NOMO-1 treated with dmso at 0.1 percent for 144 hours (cell line): ENCODE measurements at regions not wholly inside any gene's neighbourhood (a gene's known extent, or its start where the extent isn't known, plus 50 kb on each side); places are given as distances from the start of the nearest gene placed in this dataset.

ENCODE experiments used
- DNase-seq: peaks from one replicate; lab custom pipeline; 2025; ENCODE audit not compliant: unreplicated experiment; lab: John Stamatoyannopoulos, UW

DNA sequence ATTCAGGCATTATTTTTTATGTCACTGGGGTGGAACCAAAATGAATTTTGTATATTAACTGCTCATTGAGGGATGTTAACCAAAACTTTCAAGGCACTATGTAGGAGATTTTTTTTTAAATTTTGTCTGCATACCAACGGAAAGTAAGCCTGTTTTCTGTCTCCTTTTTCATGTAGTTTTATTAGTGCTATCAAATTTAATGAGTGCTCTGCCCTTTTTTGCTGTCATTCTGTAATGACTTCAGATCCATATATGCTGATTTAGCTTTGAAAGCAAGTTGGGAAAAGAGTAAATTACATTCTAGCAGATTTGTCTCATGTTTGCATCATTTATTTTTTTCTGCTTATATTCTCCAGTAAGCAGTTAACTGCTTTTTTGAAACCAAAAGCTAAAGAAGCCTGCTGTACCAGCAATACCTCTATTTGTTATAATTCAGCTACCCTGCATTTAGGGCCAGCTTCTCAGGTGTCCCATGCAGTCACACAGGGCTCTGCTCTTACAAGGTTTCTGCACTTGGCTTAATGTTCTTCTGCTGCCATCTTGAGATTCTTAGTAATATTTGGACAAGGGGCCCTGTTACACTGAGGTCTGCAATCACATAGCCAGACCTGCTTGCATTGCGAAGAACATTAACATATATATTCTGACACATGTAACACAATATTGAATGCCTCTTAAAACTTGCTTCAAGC lies 429.0 kb downstream of the UTRN start:
- no peak for DNase-seq

DNA sequence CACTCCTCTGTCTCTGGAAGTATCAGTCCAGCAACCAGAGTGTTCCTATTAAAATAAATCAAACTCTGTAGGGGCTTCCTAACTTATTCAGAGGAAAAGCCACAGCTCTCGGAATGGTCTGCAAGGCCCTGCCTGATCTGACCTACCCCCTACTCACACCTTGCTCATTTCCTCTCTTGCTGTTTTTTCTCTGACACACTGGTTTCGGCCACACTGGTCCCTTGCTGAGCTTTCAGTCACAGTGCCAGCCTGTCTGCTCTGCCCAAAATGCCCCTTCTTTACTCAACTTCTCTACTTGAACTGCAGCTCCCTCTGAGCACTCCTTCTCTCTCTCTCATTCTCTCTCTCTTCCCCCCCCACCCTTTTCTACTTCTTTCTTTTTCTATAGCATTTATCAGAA lies 430.2 kb downstream of the UTRN start:
- no peak for DNase-seq

DNA sequence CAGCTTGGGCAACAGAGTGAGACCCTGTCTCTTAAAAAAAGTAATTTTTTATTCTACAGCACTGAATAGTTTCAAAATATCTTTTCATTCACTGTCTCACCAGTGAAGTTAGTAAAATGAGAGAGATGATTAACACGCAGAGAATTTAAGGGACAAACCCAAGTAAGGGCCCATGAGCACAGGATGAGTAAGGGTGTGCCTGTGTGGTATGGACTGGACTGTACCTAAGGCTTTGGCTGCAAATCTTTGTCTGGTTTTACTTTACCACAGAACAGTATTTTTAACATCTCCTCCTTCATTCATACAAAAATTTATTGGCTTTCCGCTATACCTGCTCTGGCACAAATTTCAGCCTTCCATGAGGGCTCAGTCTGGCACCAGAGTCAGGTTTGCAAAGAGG lies 433.3 kb downstream of the UTRN start:
- DNase-seq, result no peak

DNA sequence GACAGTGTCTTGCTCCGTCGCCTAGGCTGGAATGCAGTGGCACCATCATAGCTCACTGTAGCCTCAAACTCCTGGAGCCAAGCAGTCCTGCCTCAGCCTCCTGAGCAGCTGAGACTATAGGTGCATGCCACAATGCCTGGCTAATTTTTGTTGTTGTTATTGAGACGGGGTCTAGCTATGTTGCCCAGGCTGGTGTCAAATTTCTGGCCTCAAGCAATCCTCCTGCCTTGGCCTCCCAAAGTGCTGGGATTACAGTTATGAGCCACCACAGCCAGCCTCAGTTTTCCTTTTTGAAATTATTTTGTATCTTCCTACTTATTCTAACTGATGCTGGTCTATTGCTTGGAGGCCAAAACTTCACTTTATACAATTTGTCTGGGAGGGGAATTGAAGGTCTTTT lies 436.1 kb downstream of the UTRN start:
- no peak for DNase-seq

DNA sequence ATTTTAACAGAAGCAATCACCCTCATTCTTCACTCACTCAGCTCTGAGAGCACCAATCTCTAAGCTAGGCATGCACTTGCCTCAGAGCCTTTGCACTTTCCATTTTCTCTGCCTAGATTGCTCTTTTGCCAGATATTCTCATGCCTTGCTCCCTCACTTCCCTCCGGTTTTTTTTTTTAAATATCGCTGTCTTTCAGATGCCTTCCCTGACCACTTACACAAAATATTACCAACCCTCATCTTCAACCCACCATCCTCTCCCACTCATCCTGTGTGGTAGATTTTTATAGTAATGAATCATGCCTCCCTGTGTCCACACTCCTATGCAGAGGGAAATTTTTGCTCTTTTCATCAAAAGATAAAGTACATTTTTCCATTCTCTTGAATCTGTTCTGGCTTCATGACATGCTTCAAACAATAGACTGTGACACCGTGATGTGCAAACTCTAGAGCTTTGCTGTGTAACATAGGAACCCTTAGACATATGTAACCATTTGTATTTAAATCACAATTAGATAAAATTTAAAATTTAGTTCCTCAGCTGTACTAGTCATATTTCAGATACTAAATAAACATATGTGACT lies 437.1 kb downstream of the UTRN start:
- no peak for DNase-seq

DNA sequence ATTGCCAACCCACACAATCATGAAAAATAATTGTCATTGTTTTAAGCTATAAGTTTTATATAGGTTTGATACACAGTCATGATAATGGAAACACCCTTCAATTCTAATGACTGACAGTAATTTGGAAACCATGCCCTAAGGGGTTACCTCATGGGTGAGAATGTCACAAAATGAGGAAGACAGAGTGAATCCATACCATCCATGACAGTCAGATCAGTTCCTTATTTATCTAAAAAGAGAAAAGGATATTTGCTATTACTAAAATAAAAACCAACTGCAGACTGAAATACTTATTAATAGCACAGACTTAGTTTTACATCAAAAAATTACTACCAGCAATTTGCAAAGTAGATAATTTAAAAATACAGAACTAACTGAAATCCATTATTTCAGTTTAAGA lies 437.8 kb downstream of the UTRN start:
- DNase-seq, result no peak

DNA sequence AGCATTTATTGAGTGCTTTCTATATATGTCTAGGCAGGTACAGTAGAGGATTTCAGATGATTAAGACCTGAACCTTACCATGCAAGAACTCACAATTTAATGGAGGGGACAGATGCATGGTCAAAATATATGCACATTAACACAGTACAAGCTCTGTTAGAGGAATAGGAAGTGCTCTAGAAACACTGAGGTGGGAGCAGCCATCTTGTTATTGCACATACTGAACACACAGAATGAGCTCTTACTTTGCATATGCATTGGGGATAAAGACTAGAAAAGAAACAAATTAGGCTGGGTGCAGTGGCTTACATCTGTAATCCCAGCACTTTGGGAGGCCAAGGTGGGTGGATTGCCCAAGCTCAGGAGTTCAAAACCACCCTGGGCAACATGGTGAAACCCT lies 438.3 kb downstream of the UTRN start:
- DNase-seq, result no peak

DNA sequence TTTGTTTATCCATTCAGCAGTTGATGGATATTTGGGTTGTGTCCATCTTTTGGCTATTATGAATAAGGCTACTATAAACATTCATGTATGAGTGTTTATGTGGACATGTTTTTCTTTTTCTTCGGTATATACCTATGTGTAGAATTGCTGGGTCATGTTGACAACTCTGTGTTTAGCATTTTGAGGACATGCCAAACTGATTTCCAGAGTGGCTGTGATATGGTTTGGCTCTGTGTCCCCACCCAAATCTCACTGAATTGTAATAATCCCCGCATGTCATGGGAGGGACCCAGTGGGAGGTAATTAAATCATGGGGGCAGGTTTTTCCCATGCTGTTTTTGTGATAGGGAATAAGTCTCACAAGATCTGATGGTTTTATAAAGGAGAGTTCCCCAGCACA lies 439.7 kb downstream of the UTRN start:
- no peak for DNase-seq

DNA sequence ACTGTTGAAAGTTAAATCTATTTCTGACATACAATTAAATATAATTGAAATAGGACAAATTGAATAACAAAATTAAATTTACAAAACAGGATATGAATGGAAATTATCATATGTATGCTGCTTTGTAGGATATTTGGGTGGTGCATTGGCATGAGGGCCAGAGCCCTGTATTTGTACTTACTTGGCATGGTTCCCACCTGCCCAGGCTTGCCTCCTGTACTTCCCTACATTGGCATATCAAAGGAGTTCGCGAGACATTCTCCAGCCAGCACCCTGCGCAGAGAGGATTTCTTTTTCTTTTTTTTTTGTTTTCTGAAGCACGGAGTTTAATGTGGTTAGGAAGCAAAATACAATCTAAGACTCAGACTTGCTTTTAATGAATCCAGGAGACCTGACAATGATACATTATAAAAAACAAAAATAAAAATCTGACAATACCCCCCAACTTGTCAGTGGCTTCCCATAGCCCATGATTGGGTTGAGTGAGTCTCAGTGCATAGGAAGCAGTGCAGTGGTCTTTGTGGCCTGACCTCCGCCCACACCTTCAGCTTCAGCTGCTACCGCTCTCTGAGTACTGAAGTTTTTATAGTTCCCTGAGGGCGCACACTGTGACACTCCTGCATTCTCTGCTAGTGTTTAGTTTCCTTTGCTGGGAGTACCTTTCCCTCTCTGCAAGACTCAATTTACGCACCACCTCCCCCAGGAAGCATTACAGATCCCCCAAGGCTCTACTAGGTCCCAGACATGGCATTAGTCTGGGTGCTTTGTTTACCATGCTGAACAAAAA lies 440.8 kb downstream of the UTRN start:
- DNase-seq, result no peak

DNA sequence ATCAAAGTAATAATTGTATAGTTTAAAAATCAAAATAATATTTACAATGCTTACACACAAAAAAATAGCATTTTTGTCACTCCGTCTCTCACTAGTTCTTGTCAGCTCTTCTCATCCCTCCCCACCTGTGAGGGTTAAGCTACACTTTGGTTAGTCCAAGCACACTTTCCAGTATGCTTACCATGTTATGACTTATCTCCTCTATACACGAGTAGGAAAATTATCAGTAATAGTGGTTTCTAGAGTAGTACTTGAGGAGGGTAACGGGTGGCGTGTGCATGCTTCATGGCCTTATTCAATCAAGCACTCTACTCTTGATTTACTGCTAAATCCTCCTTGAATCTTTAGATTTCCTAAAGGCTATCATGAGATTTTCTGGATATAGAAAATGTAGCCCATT lies 443.7 kb downstream of the UTRN start:
- no peak for DNase-seq

DNA sequence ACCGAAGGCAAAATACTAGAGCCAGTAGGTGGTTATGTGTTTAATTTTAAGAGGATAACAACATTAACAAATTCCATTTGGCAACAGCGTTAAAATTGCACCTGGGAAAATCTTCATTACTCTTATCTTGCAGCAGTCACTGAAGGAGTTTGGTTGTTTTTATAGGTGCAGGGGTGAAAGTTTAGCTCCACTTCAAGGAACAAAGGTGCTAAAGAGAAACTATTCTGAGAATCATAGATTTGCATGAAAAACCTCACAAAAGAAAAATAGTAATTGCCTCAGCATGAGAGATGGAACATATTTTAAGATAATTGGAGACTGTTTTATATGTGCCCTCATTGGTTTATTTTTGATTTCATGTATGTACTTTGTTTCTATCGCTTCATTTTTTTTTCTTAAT lies 444.4 kb downstream of the UTRN start:
- DNase-seq, result no peak

DNA sequence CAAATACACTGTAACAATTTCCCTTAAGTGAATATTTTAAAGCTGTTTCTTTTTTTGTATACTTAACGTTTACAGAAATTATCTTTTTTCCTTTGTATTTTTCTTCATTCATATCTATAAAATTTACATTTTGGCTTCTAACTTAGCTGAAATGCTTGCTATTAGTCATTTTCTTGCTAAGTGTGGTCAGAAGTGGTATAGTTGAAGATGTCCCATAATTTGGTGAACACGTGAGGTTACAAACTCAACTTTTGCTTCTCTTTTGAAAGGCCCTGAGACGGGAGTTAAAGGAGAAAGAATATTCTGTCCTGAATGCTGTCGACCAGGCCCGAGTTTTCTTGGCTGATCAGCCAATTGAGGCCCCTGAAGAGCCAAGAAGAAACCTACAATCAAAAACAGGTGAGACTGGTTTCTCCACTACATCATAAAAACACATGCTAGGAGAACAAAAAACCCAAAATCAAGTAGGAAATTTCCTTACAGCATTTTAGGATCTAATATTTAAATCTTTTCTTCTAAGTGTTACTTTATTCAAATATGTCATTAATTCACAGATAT lies 445.0 kb downstream of the UTRN start:
- DNase-seq, result no peak

DNA sequence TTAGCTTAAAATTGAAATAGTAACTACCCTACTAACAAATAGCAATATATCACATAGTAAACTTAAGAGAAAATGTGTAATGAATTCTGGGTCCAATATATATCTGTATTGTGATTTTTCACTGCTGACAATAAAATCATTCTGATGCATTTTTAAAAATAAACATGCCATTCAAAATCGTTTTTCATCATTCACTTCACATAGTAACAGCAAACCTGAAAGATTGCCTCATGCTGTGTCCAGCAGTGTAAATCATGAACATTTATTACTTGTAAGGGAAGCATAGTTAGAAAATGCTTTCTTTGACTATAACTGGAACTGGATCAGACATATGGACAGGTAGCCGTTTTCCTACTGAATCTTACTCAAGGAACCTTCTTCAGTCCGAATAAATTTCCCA lies 446.1 kb downstream of the UTRN start:
- DNase-seq, result no peak

DNA sequence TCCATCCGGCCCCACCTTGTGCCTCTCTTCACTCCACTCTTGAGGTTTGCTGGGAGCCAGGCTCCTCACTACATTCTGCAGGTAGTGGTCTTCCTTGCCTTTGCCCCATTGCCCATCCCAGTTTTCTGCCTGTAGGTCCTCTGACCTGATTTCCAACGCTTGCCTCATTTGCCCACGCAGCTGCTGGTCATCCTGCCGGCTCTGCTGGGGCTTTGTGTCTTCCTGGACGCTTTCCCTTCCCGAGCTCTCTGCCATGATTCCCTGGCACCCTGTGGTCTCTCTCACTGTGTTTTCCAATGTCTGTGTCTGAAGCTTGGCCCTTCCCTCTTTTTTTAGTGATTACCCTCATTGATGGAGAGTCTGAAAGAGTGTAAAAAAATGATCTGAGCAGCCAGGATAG lies 451.6 kb downstream of the UTRN start:
- no peak for DNase-seq

DNA sequence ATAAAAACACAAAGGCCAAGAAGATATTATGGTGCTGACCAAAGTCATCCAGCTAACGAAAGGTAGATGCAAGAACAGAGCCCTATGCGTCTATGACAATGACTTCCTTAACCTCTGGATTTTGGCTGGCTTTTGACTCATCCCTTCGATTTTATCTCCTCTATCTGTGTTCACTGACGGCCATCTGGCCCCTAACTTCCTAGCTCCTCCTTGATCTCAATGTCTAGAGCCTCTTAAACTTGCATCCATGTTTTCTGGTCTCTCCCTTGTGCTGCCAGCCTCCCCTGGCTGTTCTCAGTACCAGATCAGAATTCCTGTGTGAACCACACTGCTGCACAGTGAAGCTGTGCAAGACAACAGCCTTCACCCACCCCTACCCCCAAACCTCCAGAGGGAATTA lies 452.9 kb downstream of the UTRN start:
- DNase-seq, result no peak

DNA sequence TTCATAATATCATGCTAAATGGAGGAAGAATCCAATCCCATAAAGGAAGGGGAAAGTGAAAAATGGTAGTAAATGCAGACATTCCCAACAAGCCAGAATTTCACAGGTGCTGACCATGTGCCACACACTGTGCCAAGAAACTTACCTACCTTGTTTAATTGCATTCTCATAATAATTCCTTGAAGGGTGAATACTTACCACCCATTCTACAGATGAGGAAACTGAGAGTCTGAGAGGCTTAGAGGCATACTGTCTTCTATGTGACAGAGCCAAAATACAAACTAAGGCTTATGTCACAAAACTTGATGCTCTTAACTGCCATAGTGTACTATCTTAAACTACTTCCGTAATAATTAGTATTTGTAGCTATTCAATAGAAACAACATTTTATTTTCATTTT lies 454.7 kb downstream of the UTRN start:
- no peak for DNase-seq

DNA sequence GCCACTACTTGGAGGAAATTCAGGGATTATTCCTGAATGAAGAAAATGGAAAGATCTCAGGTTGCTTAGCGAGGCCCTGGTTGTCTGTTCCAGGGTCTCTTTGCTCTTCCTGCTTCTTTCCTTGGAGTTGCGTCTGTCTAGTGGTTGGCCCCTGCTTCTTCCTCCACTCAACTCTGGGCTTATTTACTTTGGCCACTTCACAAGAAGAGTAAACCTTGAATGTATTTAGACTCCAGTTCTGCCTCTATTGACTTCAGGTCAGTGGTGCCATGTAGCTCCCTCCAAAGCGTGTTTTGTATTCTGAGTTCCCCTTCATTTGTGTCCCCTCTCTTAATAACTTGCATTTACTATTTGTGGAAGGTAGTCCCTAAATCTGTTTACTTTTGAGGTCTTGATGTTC lies 456.5 kb downstream of the UTRN start:
- no peak for DNase-seq

DNA sequence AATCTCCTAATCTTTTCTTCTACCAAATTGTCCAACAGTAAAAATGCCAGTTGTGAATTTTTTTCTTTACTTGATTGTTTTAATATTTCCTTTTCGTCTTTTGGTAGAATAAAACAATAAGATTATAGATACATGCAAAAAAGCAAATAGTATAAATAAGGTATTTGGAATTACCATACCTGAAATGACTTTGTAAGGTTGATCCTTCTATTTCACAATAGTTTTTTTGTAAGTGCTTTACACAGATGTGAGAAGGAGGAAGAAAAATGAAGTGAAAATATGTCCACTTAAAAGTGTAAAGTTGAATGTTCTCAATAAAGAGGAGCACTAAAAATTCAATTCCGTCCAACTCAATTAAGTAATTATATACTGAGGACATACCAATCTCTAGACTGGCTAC lies 457.6 kb downstream of the UTRN start:
- DNase-seq, result no peak

DNA sequence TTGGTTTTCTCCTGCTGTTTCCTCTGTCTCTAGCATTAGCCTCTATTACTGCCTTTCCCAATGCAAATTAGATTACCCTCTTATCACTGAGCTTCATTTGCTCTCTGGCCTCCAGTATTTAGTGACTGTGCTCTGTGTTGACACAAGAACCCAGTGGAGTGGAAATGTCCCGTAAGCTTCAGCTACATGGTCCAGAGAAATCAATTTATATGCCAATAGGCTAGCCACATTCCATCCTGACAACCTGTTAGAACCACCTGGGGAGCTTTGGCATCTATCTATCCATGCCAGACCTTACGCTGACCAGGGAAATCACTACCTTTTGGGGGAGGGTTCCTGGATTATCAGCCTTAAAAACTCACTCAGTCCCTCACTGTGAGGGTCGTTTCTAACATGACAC lies 459.6 kb downstream of the UTRN start:
- DNase-seq, result no peak

DNA sequence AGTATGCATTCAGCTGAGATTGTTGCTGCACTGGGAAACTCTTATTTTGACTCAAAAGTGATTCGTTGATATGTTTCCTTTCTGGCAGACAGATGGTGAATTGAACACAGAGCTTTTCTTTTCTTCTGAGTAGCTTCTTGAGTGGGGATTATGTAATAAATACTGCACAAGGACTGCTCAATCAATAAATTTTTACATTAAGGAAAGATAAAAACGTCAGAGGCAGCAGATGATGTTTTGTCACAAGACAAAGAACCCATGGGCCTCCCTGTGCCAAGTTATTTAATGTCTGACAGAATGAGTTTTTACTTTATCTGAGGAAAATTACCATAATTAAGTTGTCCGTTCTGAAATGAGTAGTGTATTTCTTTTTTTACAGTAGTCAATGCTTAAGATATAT lies 460.3 kb downstream of the UTRN start:
- DNase-seq, result no peak

DNA sequence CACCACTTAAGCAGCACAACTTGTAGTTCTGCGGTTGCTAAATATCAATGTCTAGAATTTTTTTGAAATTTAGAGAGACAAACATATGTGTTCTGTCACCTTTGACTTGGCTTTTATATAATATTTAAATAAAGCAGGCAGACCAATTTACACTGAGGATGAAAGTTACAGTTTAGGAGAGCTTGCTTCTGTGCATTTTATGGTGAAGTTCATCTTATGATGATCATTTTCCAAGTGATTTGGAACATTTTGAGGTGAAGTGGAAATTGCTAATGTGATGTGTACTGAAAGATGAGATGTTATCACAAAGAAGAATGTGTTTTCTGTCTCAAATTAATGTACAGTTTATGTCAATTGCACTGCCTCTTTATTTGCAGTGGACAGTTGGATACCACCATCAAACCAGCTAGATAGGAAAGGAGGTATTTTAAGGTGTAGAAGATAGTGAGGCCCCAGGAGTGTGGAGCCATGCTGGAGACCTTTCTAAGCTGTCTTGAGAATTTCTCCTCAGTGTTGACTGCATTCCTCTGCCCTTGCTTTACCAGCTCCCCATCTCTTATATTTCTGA lies 461.9 kb downstream of the UTRN start:
- DNase-seq, result no peak

DNA sequence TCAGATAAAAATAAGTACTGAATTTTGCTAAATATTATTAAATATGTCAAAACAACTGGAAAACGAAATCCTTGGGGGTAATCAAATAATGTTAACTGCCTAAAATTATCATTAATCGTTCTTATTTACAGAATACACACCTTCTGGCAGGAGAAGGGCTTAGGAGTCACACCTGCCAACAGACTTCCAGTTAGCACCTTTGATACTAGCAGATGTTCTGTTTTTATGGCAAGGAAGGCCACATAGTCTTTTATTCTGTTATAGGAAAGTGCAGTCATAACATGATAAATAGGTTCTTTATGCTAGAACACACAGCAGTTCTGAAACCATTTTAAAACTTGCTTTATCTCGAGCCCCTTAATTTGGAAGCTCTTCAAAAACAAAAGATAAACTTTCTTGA lies 464.1 kb downstream of the UTRN start:
- DNase-seq, result no peak
